Right lobe of liver (tissue), 4 donors: ENCODE measurements at regions not wholly inside any gene's neighbourhood (a gene's known extent, or its start where the extent isn't known, plus 50 kb on each side); places are given as distances from the start of the nearest gene placed in this dataset.

Source experiments
- POLR2A ChIP-seq: fragments of 450-650 bp; IDR thresholded peaks from one replicate; pipeline ENCODE4 v1.6.1; 2017; ENCODE audit warnings: antibody characterized with exemption, mild to moderate bottlenecking
- TF ChIP-seq, protein P1 (sequence below), 4 donors: fragments of 200-600 bp in 3 of 4; fragments of 450-650 bp in 1 of 4; IDR thresholded peaks; one replicate each; pipeline versions ENCODE4 v1.5.1 to v1.8.0; 2016 to 2022; ENCODE audit warnings: antibody characterized with exemption in 4 of 4, mild to moderate bottlenecking in 2 of 4
- donor health status: DM: no; HTN: no; CAD: no.
- donor health status: DM: no; HTN: no; CAD: no.
- donor health status: DM: no; HTN: yes; CAD: no.

DNA sequence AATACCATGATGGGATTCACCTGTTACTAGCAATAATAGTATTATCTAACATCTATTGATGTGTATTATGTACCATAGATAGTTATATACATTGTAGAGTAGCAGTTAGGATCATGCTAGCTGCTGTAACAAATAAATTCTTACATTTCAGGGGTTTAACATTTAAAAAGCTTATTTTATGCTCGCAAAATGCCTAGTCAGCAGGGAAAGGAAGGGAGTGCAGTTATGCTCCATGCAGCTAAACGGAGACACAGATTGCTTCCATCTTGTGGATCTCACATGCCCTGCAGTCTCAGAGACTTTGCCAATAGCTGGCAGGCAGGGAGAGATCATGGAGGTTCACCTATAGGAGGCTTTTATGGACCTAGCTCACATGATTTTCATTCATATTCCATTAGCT is 364.1 kb downstream of the TOX3 start:
- TF ChIP-seq, protein P1, sequence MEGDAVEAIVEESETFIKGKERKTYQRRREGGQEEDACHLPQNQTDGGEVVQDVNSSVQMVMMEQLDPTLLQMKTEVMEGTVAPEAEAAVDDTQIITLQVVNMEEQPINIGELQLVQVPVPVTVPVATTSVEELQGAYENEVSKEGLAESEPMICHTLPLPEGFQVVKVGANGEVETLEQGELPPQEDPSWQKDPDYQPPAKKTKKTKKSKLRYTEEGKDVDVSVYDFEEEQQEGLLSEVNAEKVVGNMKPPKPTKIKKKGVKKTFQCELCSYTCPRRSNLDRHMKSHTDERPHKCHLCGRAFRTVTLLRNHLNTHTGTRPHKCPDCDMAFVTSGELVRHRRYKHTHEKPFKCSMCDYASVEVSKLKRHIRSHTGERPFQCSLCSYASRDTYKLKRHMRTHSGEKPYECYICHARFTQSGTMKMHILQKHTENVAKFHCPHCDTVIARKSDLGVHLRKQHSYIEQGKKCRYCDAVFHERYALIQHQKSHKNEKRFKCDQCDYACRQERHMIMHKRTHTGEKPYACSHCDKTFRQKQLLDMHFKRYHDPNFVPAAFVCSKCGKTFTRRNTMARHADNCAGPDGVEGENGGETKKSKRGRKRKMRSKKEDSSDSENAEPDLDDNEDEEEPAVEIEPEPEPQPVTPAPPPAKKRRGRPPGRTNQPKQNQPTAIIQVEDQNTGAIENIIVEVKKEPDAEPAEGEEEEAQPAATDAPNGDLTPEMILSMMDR (IDR thresholded peaks at IDR 0.05): no peak
- TF ChIP-seq POLR2A: no peak
